ENCODE measurements at regions not wholly inside any gene's neighbourhood (a gene's known extent, or its start where the extent isn't known, plus 50 kb on each side); places are given as distances from the start of the nearest gene placed in this dataset.
A peak's percentile ranks its signal among the peaks of the same experiment; 100 is the strongest.

DNA sequence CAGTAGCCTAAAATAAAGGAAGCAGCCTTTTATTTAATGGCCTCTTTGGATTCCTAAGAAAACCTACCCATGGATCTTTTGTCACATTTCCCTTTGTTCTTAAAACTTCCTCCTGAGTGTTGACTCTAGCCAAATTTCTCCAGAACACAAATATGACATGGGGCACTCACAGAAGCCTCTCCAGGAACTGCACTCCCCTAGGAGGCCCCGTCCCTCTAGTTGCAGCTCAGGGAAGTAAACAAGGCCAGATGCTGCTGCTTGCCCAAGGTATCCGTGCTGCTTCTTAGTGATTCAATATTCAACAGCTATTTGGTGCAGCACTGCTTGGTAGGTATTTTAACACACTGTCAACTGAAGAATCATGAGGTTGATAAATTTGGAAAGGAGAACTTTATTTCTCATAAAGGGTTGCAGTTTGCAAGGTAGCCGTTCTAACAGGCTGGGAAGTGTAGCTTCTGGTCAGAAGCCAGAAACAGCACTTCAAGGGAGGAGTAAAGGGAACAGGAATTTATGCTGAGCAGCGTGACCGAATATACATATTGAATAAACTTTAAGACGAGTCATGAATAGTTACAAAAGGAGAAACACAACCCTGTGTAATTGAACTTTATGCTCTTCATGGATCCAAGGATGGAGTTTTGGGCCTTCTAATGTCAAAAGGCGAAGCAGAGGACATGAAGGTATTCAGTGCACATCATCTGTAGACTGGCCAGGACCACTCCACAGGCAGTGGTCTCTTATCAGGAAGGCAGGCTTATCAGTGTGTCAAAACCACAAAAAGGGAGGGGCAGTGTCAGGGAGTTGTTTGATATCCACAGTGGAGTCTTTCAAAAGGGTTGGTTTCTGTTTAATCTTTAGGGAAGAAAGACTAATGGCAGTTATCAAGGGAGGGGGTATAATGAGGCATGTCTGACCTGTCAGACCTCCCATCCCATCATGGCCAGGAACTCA lies 63.3 kb downstream of the CD24 start:
- Histone ChIP-seq H3K4me3 (no peak overlapping the region), H3K36me3 (no peaks in the 10 kb centered on the region), H3K9me3 (no peaks in the 10 kb centered on the region), H3K27me3 (no peaks in the 10 kb centered on the region), H3K27ac (no peak overlapping the region), H3K4me1 (peaks cover 27% of the 10 kb centered on the region)
- TF ChIP-seq POLR2A (IDR thresholded peaks at IDR 0.05) (no peak), EP300 (IDR thresholded peaks at IDR 0.05) (no peak), POLR2AphosphoS5 (IDR thresholded peaks at IDR 0.05) (no peak)
- TF ChIP-seq, protein P1, sequence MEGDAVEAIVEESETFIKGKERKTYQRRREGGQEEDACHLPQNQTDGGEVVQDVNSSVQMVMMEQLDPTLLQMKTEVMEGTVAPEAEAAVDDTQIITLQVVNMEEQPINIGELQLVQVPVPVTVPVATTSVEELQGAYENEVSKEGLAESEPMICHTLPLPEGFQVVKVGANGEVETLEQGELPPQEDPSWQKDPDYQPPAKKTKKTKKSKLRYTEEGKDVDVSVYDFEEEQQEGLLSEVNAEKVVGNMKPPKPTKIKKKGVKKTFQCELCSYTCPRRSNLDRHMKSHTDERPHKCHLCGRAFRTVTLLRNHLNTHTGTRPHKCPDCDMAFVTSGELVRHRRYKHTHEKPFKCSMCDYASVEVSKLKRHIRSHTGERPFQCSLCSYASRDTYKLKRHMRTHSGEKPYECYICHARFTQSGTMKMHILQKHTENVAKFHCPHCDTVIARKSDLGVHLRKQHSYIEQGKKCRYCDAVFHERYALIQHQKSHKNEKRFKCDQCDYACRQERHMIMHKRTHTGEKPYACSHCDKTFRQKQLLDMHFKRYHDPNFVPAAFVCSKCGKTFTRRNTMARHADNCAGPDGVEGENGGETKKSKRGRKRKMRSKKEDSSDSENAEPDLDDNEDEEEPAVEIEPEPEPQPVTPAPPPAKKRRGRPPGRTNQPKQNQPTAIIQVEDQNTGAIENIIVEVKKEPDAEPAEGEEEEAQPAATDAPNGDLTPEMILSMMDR (IDR thresholded peaks at IDR 0.05) = no peak
- no peak for DNase-seq (ENCODE audit: low spot score in 2 of 2)
- 55% methylated on average over 7 of the region's 7 CpGs for WGBS

DNA sequence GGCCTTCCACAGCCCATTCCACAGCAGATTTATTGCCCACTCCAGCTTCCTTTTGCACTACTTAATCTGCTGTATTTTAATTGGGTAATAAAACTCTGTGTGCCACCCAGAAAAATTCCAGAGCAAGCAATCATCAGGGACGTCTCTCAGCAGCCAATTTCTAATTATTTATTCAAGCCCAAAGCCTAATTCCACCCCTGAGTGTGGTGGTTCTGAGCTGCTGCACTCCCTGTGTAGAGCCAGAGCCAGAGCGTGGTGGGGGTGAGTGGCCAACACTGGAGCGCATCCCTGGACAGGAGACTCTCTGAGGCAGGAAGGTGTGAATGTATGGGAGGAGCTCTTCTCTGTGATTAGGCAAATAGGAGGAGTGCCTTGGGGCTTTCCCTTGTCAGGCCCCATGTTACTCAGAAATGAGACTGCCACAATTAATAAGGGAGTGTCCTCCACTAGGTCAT lies 66.1 kb downstream of the CD24 start:
- H3K4me1 ChIP-seq = peaks cover 27% of the 10 kb centered on the region
- no peaks in the 10 kb centered on the region for H3K27me3 ChIP-seq
- TF ChIP-seq EP300 (IDR thresholded peaks at IDR 0.05) (no peak), POLR2AphosphoS5 (IDR thresholded peaks at IDR 0.05) (no peak), POLR2A (IDR thresholded peaks at IDR 0.05) (no peak)
- TF ChIP-seq, protein P1 (IDR thresholded peaks at IDR 0.05) = no peak
- DNase-seq (ENCODE audit: low spot score in 2 of 2) = no peak
- H3K36me3 ChIP-seq = no peaks in the 10 kb centered on the region
- no peaks in the 10 kb centered on the region for H3K9me3 ChIP-seq
- WGBS = 38% methylated on average over 3 of the region's 3 CpGs
- peak overlapping the region; percentile 18 for H3K27ac ChIP-seq
- no peak overlapping the region for H3K4me3 ChIP-seq

DNA sequence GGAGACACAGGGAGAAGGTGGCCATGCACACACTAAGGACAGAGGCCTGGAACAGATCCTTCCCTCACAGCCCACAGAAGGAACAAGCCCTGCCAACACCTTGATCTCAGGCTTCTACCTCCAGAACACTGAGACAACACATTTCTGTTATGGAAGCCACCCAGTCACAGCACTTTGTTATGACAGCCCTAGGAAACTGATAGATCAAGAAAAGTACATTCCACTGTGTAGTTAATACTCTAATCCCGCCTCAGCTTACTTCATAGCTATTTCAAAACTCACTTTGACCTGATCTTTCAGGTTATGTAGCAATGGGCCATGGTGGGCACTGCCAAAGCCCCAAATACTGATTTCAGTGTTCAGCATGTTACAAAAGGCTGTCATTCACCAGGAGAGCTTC lies 66.8 kb downstream of the CD24 start:
- TF ChIP-seq, protein P1 (IDR thresholded peaks at IDR 0.05) = no peak
- no peak for TF ChIP-seq POLR2AphosphoS5 (IDR thresholded peaks at IDR 0.05)
- Histone ChIP-seq H3K27ac (peak overlapping the region; percentile 18), H3K9me3 (no peaks in the 10 kb centered on the region), H3K4me3 (no peak overlapping the region), H3K27me3 (peaks cover 3% of the 10 kb centered on the region), H3K36me3 (no peaks in the 10 kb centered on the region), H3K4me1 (peaks cover 24% of the 10 kb centered on the region)
- DNase-seq (ENCODE audit: low spot score in 2 of 2) = no peak
- WGBS = 79% methylated on average over 1 of the region's 1 CpG

DNA sequence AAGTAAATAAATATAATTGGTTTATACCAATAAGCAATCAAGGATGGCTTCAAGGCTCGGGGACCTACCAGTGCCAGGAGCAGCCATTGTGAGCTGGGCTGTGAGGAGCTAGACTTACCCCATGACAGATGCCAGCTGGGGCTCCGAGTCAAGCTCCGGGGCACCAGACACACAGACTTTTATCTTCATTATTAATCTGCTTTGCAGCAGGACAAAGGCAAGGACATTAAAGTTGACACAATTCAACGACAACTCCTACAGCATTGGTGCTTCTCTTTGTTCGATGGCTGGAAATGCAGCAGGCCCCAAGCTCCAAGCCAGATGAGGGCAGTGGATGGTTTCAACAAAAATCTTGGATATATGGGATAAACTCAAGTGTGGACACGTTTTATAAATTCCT lies 68.3 kb downstream of the CD24 start:
- TF ChIP-seq POLR2A (IDR thresholded peaks at IDR 0.05) = no peak
- TF ChIP-seq, protein P1 (IDR thresholded peaks at IDR 0.05) = no peak
- no peak for TF ChIP-seq EP300 (IDR thresholded peaks at IDR 0.05)
- no peak for TF ChIP-seq POLR2AphosphoS5 (IDR thresholded peaks at IDR 0.05)
- peaks cover 3% of the 10 kb centered on the region for H3K27me3 ChIP-seq
- H3K9me3 ChIP-seq = no peaks in the 10 kb centered on the region
- H3K27ac ChIP-seq = no peak overlapping the region
- peaks cover 10% of the 10 kb centered on the region for H3K4me1 ChIP-seq
- DNase-seq (ENCODE audit: low spot score in 2 of 2) = no peak
- no peaks in the 10 kb centered on the region for H3K36me3 ChIP-seq
- 88% methylated on average over 6 of the region's 6 CpGs for WGBS
- no peak overlapping the region for H3K4me3 ChIP-seq

DNA sequence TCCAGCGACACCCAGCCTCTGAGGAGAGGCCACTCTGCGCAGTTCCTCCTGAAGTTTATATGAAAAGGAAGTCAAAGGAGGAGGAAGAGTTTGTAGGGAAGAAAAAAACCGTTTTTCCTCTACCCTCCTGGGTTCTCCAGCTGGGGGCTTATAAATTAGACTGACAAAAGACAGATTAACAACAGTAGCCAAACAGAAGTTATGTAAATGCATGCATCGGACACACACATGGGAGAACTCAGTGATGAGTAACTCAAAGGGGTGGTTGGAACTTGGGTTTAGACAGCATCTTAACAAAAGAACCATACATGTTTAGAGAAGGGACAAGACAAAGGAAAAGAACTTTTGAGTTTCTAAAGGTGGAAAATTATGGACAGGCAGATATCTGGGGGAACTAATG lies 71.2 kb downstream of the CD24 start:
- 70% methylated on average over 4 of the region's 4 CpGs for WGBS
- no peak for TF ChIP-seq EP300 (IDR thresholded peaks at IDR 0.05)
- peaks cover 4% of the 10 kb centered on the region for H3K4me1 ChIP-seq
- no peaks in the 10 kb centered on the region for H3K9me3 ChIP-seq
- H3K4me3 ChIP-seq = no peak overlapping the region
- H3K27ac ChIP-seq = no peak overlapping the region
- H3K27me3 ChIP-seq = peaks cover 3% of the 10 kb centered on the region
- no peak for DNase-seq (ENCODE audit: low spot score in 2 of 2)
- H3K36me3 ChIP-seq = no peaks in the 10 kb centered on the region
